Upper lobe of left lung (tissue), 6 donors: ENCODE measurements at regions not wholly inside any gene's neighbourhood (a gene's known extent, or its start where the extent isn't known, plus 50 kb on each side); places are given as distances from the start of the nearest gene placed in this dataset.

Experiments used
- ATAC-seq, 2 donors: fragments of 200-7000 bp; cut with Tn5 transposase; one replicate each; pipeline ENCODE4 v1.9.1; 2022; ENCODE audit warnings: mild to moderate bottlenecking in 2 of 2, moderate library complexity in 2 of 2; ENCODE audit not compliant: low FRiP score in 2 of 2
- DNase-seq, 2 donors: peaks; one replicate each; pipeline ENCODE4 v3.0.0-alpha.2; 2019 to 2020
- H3K27ac ChIP-seq, 4 donors: fragments of 200-600 bp; sonication (generic); one replicate each; pipeline ENCODE4 v1.5.1; 2016 to 2019
- H3K27me3 ChIP-seq, 4 donors: fragments of 200-600 bp; sonication (generic); one replicate each; pipeline ENCODE4 v1.5.1; 2017 to 2019
- H3K36me3 ChIP-seq, 4 donors: fragments of 200-600 bp; sonication (generic); one replicate each; pipeline ENCODE4 v1.5.1; 2016 to 2019
- H3K4me1 ChIP-seq, 4 donors: fragments of 200-600 bp; sonication (generic); one replicate each; pipeline ENCODE4 v1.5.1; 2018 to 2019
- H3K4me3 ChIP-seq, 4 donors: fragments of 200-600 bp; sonication (generic); one replicate each; pipeline ENCODE4 v1.5.1; 2017 to 2019; ENCODE audit warnings: mild to moderate bottlenecking in 2 of 4, moderate library complexity in 1 of 4
- H3K9me3 ChIP-seq, 4 donors: fragments of 200-600 bp; sonication (generic); one replicate each; pipeline ENCODE4 v1.5.1; 2018 to 2019
- EP300 ChIP-seq, 4 donors: sonication (generic); formaldehyde crosslinking; IDR thresholded peaks; one replicate each; pipeline ENCODE4 v1.5.1; 2017; ENCODE audit warnings: antibody characterized with exemption in 4 of 4, control low read depth in 2 of 4
- POLR2A ChIP-seq, 4 donors: fragments of 450-650 bp; IDR thresholded peaks; one replicate each; pipeline ENCODE4 v1.5.1; 2016 to 2017; ENCODE audit warnings: antibody characterized with exemption in 4 of 4, mild to moderate bottlenecking in 2 of 4
- POLR2AphosphoS5 ChIP-seq, 2 donors: sonication (generic); formaldehyde crosslinking; IDR thresholded peaks; one replicate each; pipeline ENCODE4 v1.5.1; 2017; ENCODE audit warnings: antibody characterized with exemption in 2 of 2
- WGBS, 2 donors: methylation state at CpG; one replicate each; pipeline ENCODE4 v1.1.5; 2017 to 2018; 5-methylcytosine and 5-hydroxymethylcytosine counted together
- TF ChIP-seq, protein P1 (sequence below), 6 experiments: fragments of 450-650 bp in 4 of 6; fragments of 200-600 bp in 2 of 6; sonication (generic) in 2 of 6; IDR thresholded peaks; one replicate each; pipeline ENCODE4 v1.5.1; 2016 to 2019; ENCODE audit warnings: antibody characterized with exemption in 6 of 6
- donor health status: DM: no; HTN: no; CAD: no; lungs with moderate emphysema.
- donor health status: DM: no; HTN: yes; CAD: no; lungs with severe emphysema.

DNA sequence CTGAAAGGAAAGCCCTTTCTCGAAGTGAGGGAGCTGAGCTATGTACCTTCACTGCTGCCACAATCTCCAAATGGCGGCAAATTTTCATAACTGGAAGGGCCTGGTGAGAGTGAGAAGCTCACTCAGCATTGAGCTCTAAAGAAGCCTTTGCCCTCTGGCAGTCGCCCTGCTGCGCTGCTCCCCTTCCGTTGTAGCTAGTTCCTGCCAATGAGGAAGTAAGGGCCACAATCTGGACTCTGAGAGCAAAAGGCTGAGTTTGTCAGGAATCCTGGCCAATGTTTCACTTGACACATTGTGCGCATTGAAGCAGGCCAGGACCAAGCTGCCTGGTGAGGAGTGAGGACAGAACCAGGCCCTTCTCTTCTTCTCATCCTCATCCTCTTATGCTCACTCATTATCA, 579.5 kb downstream of the PDCD6IP start:
- no peaks in the 10 kb centered on the region for H3K9me3 ChIP-seq
- DNase-seq (no peak), ATAC-seq (peak in 1 of 2 donors; percentile 20)
- H3K4me1 ChIP-seq = no peaks in the 10 kb centered on the region
- no peak overlapping the region for H3K4me3 ChIP-seq
- TF ChIP-seq, protein P1, sequence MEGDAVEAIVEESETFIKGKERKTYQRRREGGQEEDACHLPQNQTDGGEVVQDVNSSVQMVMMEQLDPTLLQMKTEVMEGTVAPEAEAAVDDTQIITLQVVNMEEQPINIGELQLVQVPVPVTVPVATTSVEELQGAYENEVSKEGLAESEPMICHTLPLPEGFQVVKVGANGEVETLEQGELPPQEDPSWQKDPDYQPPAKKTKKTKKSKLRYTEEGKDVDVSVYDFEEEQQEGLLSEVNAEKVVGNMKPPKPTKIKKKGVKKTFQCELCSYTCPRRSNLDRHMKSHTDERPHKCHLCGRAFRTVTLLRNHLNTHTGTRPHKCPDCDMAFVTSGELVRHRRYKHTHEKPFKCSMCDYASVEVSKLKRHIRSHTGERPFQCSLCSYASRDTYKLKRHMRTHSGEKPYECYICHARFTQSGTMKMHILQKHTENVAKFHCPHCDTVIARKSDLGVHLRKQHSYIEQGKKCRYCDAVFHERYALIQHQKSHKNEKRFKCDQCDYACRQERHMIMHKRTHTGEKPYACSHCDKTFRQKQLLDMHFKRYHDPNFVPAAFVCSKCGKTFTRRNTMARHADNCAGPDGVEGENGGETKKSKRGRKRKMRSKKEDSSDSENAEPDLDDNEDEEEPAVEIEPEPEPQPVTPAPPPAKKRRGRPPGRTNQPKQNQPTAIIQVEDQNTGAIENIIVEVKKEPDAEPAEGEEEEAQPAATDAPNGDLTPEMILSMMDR (IDR thresholded peaks at IDR 0.05) = no peak
- TF ChIP-seq POLR2A (IDR thresholded peaks at IDR 0.05) (no peak), POLR2AphosphoS5 (IDR thresholded peaks at IDR 0.05) (no peak), EP300 (IDR thresholded peaks at IDR 0.05) (no peak)
- no peaks in the 10 kb centered on the region for H3K27me3 ChIP-seq
- H3K36me3 ChIP-seq = no peaks in the 10 kb centered on the region
- no peak overlapping the region for H3K27ac ChIP-seq
- 77 to 94% methylated on average over 6 of the region's 6 CpGs for WGBS, 2 donors

DNA sequence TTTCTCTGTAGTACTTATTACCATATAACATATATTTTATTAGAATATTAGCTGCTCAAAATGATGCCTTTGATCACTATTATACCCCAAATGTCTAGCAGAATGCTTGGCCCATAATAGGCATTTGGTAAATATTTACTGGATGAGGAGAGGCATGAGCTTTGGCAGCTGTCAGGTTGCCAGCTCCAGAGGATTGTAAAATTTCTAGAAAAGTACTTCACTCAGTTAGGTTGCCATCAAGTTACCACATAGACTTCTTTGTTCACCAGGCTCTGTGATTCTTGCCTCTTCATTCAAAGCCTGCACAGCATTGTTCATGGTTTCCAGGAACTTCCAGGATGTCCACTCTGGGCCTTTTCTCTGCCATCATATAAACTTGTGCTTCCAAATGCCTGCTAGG, 582.8 kb downstream of the PDCD6IP start:
- no peaks in the 10 kb centered on the region for H3K4me1 ChIP-seq
- no peaks in the 10 kb centered on the region for H3K27me3 ChIP-seq
- ATAC-seq = no peak
- H3K4me3 ChIP-seq = no peak overlapping the region
- H3K9me3 ChIP-seq = no peaks in the 10 kb centered on the region
- H3K36me3 ChIP-seq = no peaks in the 10 kb centered on the region
- no peak for DNase-seq
- H3K27ac ChIP-seq = no peak overlapping the region
- TF ChIP-seq EP300 (IDR thresholded peaks at IDR 0.05) (no peak), POLR2A (IDR thresholded peaks at IDR 0.05) (no peak), POLR2AphosphoS5 (IDR thresholded peaks at IDR 0.05) (no peak)
- TF ChIP-seq, protein P1 (IDR thresholded peaks at IDR 0.05) = no peak

DNA sequence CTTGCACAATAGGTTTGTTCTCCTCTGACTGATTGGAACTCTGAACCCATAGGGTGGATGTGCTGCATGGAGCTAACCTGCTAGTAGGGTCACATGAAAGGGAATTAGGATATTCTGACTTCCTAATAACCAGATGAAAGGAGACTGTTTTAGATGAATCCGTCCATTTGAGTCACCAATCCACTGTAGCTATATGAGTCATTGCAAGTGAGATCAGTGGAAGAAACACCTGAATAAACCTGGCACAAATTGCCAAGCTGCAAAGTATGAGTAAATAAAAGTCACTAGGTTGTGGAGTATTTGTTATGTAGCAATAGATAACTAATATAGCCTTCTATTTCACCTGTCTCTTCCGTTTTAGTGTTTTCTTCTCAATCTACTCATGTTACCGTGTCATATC, 584.4 kb downstream of the PDCD6IP start:
- 63 to 71% methylated on average over 3 of the region's 3 CpGs for WGBS, 2 donors
- no peak for TF ChIP-seq POLR2A (IDR thresholded peaks at IDR 0.05)
- no peak for TF ChIP-seq POLR2AphosphoS5 (IDR thresholded peaks at IDR 0.05)
- TF ChIP-seq EP300 (IDR thresholded peaks at IDR 0.05) = no peak
- TF ChIP-seq, protein P1 (IDR thresholded peaks at IDR 0.05) = no peak
- Histone ChIP-seq H3K27me3 (no peaks in the 10 kb centered on the region), H3K4me3 (no peak overlapping the region), H3K27ac (no peak overlapping the region), H3K9me3 (no peaks in the 10 kb centered on the region), H3K4me1 (no peaks in the 10 kb centered on the region), H3K36me3 (no peaks in the 10 kb centered on the region)
- DNase-seq (no peak), ATAC-seq (no peak)

DNA sequence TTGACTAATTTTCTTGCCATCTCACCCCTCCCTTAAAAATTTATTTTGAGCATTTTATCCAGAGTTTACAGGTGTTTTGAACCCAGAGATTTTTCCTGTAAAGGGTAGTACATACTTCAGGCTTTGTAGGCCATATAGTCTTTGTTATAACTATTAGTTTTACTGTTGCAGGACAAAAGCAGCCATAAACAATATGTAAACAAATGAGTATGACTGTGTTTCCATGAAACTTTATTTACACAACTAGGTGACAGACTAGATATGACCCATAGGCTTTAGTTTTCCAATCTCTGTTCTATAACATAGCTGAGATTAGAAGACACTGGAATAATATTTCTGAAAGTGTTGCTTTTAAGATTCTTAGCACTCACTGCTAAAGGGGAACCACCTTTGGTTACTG, 587.9 kb downstream of the PDCD6IP start:
- no peaks in the 10 kb centered on the region for H3K9me3 ChIP-seq
- H3K4me3 ChIP-seq = no peak overlapping the region
- DNase-seq (no peak), ATAC-seq (no peak)
- no peaks in the 10 kb centered on the region for H3K27me3 ChIP-seq
- TF ChIP-seq, protein P1 (IDR thresholded peaks at IDR 0.05) = no peak
- TF ChIP-seq POLR2AphosphoS5 (IDR thresholded peaks at IDR 0.05) (no peak), EP300 (IDR thresholded peaks at IDR 0.05) (no peak)
- no peaks in the 10 kb centered on the region for H3K4me1 ChIP-seq
- H3K27ac ChIP-seq = no peak overlapping the region
- H3K36me3 ChIP-seq = no peaks in the 10 kb centered on the region

DNA sequence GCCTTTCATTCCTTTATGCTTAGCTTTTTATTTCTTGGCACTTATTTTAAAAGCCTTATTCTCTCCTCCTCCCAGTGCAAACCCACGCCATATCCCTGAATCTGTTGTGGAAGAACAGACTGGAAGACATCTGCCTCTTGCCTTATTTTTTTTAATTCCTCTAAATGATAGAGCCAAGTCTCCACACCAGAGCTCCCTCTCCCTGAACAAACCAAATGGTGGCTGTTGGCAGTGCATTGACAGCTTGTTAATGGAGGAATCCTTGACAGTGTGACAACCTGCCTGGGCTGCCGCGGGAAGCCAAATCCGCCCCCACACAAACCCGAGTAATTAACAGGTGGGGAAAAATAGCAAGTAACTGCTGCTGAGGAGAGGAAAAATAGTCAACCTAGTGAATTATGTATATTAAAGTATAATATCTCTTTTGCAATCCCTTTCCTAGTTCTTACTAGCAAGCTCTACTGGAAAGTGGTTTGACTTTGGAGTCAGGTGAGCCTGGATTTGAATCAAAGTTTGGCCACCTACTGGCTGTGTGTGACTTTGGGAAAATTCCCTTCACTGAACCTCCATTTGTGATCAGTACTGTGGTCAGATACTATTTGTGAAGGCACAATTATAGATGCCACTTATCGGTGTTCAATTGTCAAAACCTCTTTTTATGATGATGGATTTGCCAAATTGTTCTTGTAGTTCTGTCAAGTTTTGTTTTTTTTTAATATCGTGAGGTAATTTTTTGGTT, 589.6 kb downstream of the PDCD6IP start:
- DNase-seq = no peak
- no peaks in the 10 kb centered on the region for H3K9me3 ChIP-seq
- ATAC-seq = no peak
- TF ChIP-seq POLR2A (IDR thresholded peaks at IDR 0.05) (no peak), POLR2AphosphoS5 (IDR thresholded peaks at IDR 0.05) (no peak), EP300 (IDR thresholded peaks at IDR 0.05) (no peak)
- TF ChIP-seq, protein P1 (IDR thresholded peaks at IDR 0.05) = no peak
- WGBS, 2 donors = 48 to 72% methylated on average over 7 of the region's 7 CpGs
- no peak overlapping the region for H3K4me3 ChIP-seq
- H3K36me3 ChIP-seq = no peaks in the 10 kb centered on the region
- no peaks in the 10 kb centered on the region for H3K4me1 ChIP-seq
- no peaks in the 10 kb centered on the region for H3K27me3 ChIP-seq
- H3K27ac ChIP-seq = no peak overlapping the region
